ENCODE measurements at regions not wholly inside any gene's neighbourhood (a gene's known extent, or its start where the extent isn't known, plus 50 kb on each side); places are given as distances from the start of the nearest gene placed in this dataset.

- no peaks in the 10 kb centered on the region for H3K27me3 ChIP-seq (replicated peaks; ENCODE audit: control insufficient read depth, insufficient read depth, low read length)
- no peak for TF ChIP-seq CTCF (IDR thresholded peaks at IDR 0.05; ENCODE audit: insufficient read depth, low read length, poor library complexity, severe bottlenecking)
- H3K36me3 ChIP-seq (ENCODE audit: control insufficient read depth, insufficient read depth, low read length) = no peaks in the 10 kb centered on the region
- H3K4me3 ChIP-seq (replicated peaks; ENCODE audit: low read depth, low read length) = peak overlapping the region; percentile 11; the same call in 1 of the 2 replicates
- DNase-seq (ENCODE audit: extremely low read depth, insufficient read length) = no peak
These were observed 53.4 kb upstream of the PRKACB start for GRCh38 chr1:84090447-84091245.

GRCh38 chr1:84089867-84090266 lies 54.2 kb upstream of the PRKACB start:
- Histone ChIP-seq H3K36me3 (ENCODE audit: control insufficient read depth, insufficient read depth, low read length) (no peaks in the 10 kb centered on the region), H3K4me3 (replicated peaks; ENCODE audit: low read depth, low read length) (no peak overlapping the region), H3K27me3 (replicated peaks; ENCODE audit: control insufficient read depth, insufficient read depth, low read length) (no peaks in the 10 kb centered on the region)
- no peak for TF ChIP-seq CTCF (IDR thresholded peaks at IDR 0.05; ENCODE audit: insufficient read depth, low read length, poor library complexity, severe bottlenecking)
- DNase-seq (ENCODE audit: extremely low read depth, insufficient read length) = no peak

- no peak overlapping the region for H3K4me3 ChIP-seq (replicated peaks; ENCODE audit: low read depth, low read length)
- no peaks in the 10 kb centered on the region for H3K27me3 ChIP-seq (replicated peaks; ENCODE audit: control insufficient read depth, insufficient read depth, low read length)
- no peak for DNase-seq (ENCODE audit: extremely low read depth, insufficient read length)
- H3K36me3 ChIP-seq (ENCODE audit: control insufficient read depth, insufficient read depth, low read length) = no peaks in the 10 kb centered on the region
- no peak for TF ChIP-seq CTCF (IDR thresholded peaks at IDR 0.05; ENCODE audit: insufficient read depth, low read length, poor library complexity, severe bottlenecking)
These were observed 54.6 kb upstream of the PRKACB start for GRCh38 chr1:84089465-84089864.

GRCh38 chr1:84086616-84087015 lies 57.5 kb upstream of the PRKACB start:
- Histone ChIP-seq H3K36me3 (ENCODE audit: control insufficient read depth, insufficient read depth, low read length) (no peaks in the 10 kb centered on the region), H3K4me3 (replicated peaks; ENCODE audit: low read depth, low read length) (no peak overlapping the region), H3K27me3 (replicated peaks; ENCODE audit: control insufficient read depth, insufficient read depth, low read length) (no peaks in the 10 kb centered on the region)
- no peak for TF ChIP-seq CTCF (IDR thresholded peaks at IDR 0.05; ENCODE audit: insufficient read depth, low read length, poor library complexity, severe bottlenecking)
- no peak for DNase-seq (ENCODE audit: extremely low read depth, insufficient read length)

GRCh38 chr1:84086189-84086588 lies 57.9 kb upstream of the PRKACB start:
- TF ChIP-seq CTCF (IDR thresholded peaks at IDR 0.05; ENCODE audit: insufficient read depth, low read length, poor library complexity, severe bottlenecking) = no peak
- Histone ChIP-seq H3K36me3 (ENCODE audit: control insufficient read depth, insufficient read depth, low read length) (no peaks in the 10 kb centered on the region), H3K27me3 (replicated peaks; ENCODE audit: control insufficient read depth, insufficient read depth, low read length) (no peaks in the 10 kb centered on the region), H3K4me3 (replicated peaks; ENCODE audit: low read depth, low read length) (no peak overlapping the region)
- no peak for DNase-seq (ENCODE audit: extremely low read depth, insufficient read length)
